ENCODE measurements at regions not wholly inside any gene's neighbourhood (a gene's known extent, or its start where the extent isn't known, plus 50 kb on each side); places are given as distances from the start of the nearest gene placed in this dataset.
A peak's percentile ranks its signal among the peaks of the same experiment; 100 is the strongest.

- 100% methylated on average over 2 of the region's 4 CpGs for WGBS (ENCODE audit: insufficient coverage)
- Histone ChIP-seq H3K9me3 (ENCODE audit: control insufficient read depth, insufficient read depth, low read length) (peaks cover 4% of the 10 kb centered on the region), H3K4me3 (ENCODE audit: low read depth, low read length) (no peak overlapping the region), H3K36me3 (ENCODE audit: control insufficient read depth, insufficient read depth, low read length) (no peaks in the 10 kb centered on the region), H3K27me3 (ENCODE audit: control insufficient read depth, insufficient read depth, low read length) (no peaks in the 10 kb centered on the region), H3K27ac (ENCODE audit: low read depth, low read length) (no peak overlapping the region), H3K4me1 (ENCODE audit: control insufficient read depth, insufficient read depth, low read length) (no peaks in the 10 kb centered on the region)
- DNase-seq (ENCODE audit: low read depth in 4 of 6, low spot score in 6 of 6): no peak
These were observed 1153.5 kb upstream of the TMPRSS15 start for GRCh38 chr21:19557046-19557445.

- Histone ChIP-seq H3K4me1 (ENCODE audit: control insufficient read depth, insufficient read depth, low read length) (no peaks in the 10 kb centered on the region), H3K36me3 (ENCODE audit: control insufficient read depth, insufficient read depth, low read length) (no peaks in the 10 kb centered on the region), H3K27me3 (ENCODE audit: control insufficient read depth, insufficient read depth, low read length) (no peaks in the 10 kb centered on the region), H3K9me3 (ENCODE audit: control insufficient read depth, insufficient read depth, low read length) (peaks cover 4% of the 10 kb centered on the region), H3K4me3 (ENCODE audit: low read depth, low read length) (no peak overlapping the region), H3K27ac (ENCODE audit: low read depth, low read length) (no peak overlapping the region)
- no CpG with 5 or more reads among the region's 4 CpGs for WGBS (ENCODE audit: insufficient coverage)
- DNase-seq (ENCODE audit: low read depth in 4 of 6, low spot score in 6 of 6): no peak
These were observed 1153.9 kb upstream of the TMPRSS15 start for GRCh38 chr21:19557488-19557887.

- H3K9me3 ChIP-seq (ENCODE audit: control insufficient read depth, insufficient read depth, low read length): peaks cover under 1% of the 10 kb centered on the region
- H3K27ac ChIP-seq (ENCODE audit: low read depth, low read length): no peak overlapping the region
- no peaks in the 10 kb centered on the region for H3K4me1 ChIP-seq (ENCODE audit: control insufficient read depth, insufficient read depth, low read length)
- no peak for DNase-seq (ENCODE audit: low read depth in 4 of 6, low spot score in 6 of 6)
- H3K36me3 ChIP-seq (ENCODE audit: control insufficient read depth, insufficient read depth, low read length): no peaks in the 10 kb centered on the region
- H3K4me3 ChIP-seq (ENCODE audit: low read depth, low read length): no peak overlapping the region
- H3K27me3 ChIP-seq (ENCODE audit: control insufficient read depth, insufficient read depth, low read length): no peaks in the 10 kb centered on the region
- WGBS (ENCODE audit: insufficient coverage): no CpG with 5 or more reads among the region's 3 CpGs
These were observed 1162.0 kb upstream of the TMPRSS15 start for GRCh38 chr21:19565587-19565986.

GRCh38 chr21:19566975-19567374 lies 1163.4 kb upstream of the TMPRSS15 start:
- no peak overlapping the region for H3K27ac ChIP-seq (ENCODE audit: low read depth, low read length)
- H3K27me3 ChIP-seq (ENCODE audit: control insufficient read depth, insufficient read depth, low read length): no peaks in the 10 kb centered on the region

GRCh38 chr21:19577381-19577780 lies 1173.8 kb upstream of the TMPRSS15 start:
- no peaks in the 10 kb centered on the region for H3K9me3 ChIP-seq (ENCODE audit: control insufficient read depth, insufficient read depth, low read length)
- no peak overlapping the region for H3K4me3 ChIP-seq (ENCODE audit: low read depth, low read length)
- WGBS (ENCODE audit: insufficient coverage): no CpG with 5 or more reads among the region's 3 CpGs
- H3K27me3 ChIP-seq (ENCODE audit: control insufficient read depth, insufficient read depth, low read length): no peaks in the 10 kb centered on the region
- no peak overlapping the region for H3K27ac ChIP-seq (ENCODE audit: low read depth, low read length)
- DNase-seq (ENCODE audit: low read depth in 4 of 6, low spot score in 6 of 6): no peak
- H3K4me1 ChIP-seq (ENCODE audit: control insufficient read depth, insufficient read depth, low read length): no peaks in the 10 kb centered on the region
- H3K36me3 ChIP-seq (ENCODE audit: control insufficient read depth, insufficient read depth, low read length): no peaks in the 10 kb centered on the region

More at GRCh38 chr21:19566975-19567374, 1163.4 kb upstream of the TMPRSS15 start:
- DNase-seq (ENCODE audit: low read depth in 4 of 6, low spot score in 6 of 6): no peak
- no peaks in the 10 kb centered on the region for H3K36me3 ChIP-seq (ENCODE audit: control insufficient read depth, insufficient read depth, low read length)
- H3K9me3 ChIP-seq (ENCODE audit: control insufficient read depth, insufficient read depth, low read length): no peaks in the 10 kb centered on the region
- H3K4me1 ChIP-seq (ENCODE audit: control insufficient read depth, insufficient read depth, low read length): no peaks in the 10 kb centered on the region
- H3K4me3 ChIP-seq (ENCODE audit: low read depth, low read length): no peak overlapping the region

GRCh38 chr21:19590044-19590443 lies 1186.5 kb upstream of the TMPRSS15 start:
- Histone ChIP-seq H3K27ac (ENCODE audit: low read depth, low read length) (no peak overlapping the region), H3K9me3 (ENCODE audit: control insufficient read depth, insufficient read depth, low read length) (no peaks in the 10 kb centered on the region), H3K36me3 (ENCODE audit: control insufficient read depth, insufficient read depth, low read length) (no peaks in the 10 kb centered on the region), H3K4me3 (ENCODE audit: low read depth, low read length) (no peak overlapping the region), H3K4me1 (ENCODE audit: control insufficient read depth, insufficient read depth, low read length) (no peaks in the 10 kb centered on the region), H3K27me3 (ENCODE audit: control insufficient read depth, insufficient read depth, low read length) (no peaks in the 10 kb centered on the region)
- no peak for DNase-seq (ENCODE audit: low read depth in 4 of 6, low spot score in 6 of 6)

- Histone ChIP-seq H3K4me3 (ENCODE audit: low read depth, low read length) (no peak overlapping the region), H3K4me1 (ENCODE audit: control insufficient read depth, insufficient read depth, low read length) (no peaks in the 10 kb centered on the region), H3K27me3 (ENCODE audit: control insufficient read depth, insufficient read depth, low read length) (no peaks in the 10 kb centered on the region), H3K9me3 (ENCODE audit: control insufficient read depth, insufficient read depth, low read length) (no peaks in the 10 kb centered on the region), H3K36me3 (ENCODE audit: control insufficient read depth, insufficient read depth, low read length) (no peaks in the 10 kb centered on the region), H3K27ac (ENCODE audit: low read depth, low read length) (no peak overlapping the region)
- WGBS (ENCODE audit: insufficient coverage): no CpG with 5 or more reads among the region's 4 CpGs
- no peak for DNase-seq (ENCODE audit: low read depth in 4 of 6, low spot score in 6 of 6)
These were observed 1199.5 kb upstream of the TMPRSS15 start for GRCh38 chr21:19603011-19603593.

- WGBS (ENCODE audit: insufficient coverage): 0% methylated on average over 1 of the region's 4 CpGs
- peak in 3 of 6 donors; percentile 4 to 66 (median 13) for DNase-seq (ENCODE audit: low read depth in 4 of 6, low spot score in 6 of 6)
- no peaks in the 10 kb centered on the region for H3K4me1 ChIP-seq (ENCODE audit: control insufficient read depth, insufficient read depth, low read length)
- no peaks in the 10 kb centered on the region for H3K36me3 ChIP-seq (ENCODE audit: control insufficient read depth, insufficient read depth, low read length)
- H3K27me3 ChIP-seq (ENCODE audit: control insufficient read depth, insufficient read depth, low read length): no peaks in the 10 kb centered on the region
- no peak overlapping the region for H3K4me3 ChIP-seq (ENCODE audit: low read depth, low read length)
- H3K27ac ChIP-seq (ENCODE audit: low read depth, low read length): no peak overlapping the region
- H3K9me3 ChIP-seq (ENCODE audit: control insufficient read depth, insufficient read depth, low read length): no peaks in the 10 kb centered on the region
These were observed 1204.6 kb upstream of the TMPRSS15 start for GRCh38 chr21:19608101-19608621.

- H3K27ac ChIP-seq (ENCODE audit: low read depth, low read length): no peak overlapping the region
- no peaks in the 10 kb centered on the region for H3K4me1 ChIP-seq (ENCODE audit: control insufficient read depth, insufficient read depth, low read length)
- DNase-seq (ENCODE audit: low read depth in 4 of 6, low spot score in 6 of 6): no peak
- H3K27me3 ChIP-seq (ENCODE audit: control insufficient read depth, insufficient read depth, low read length): no peaks in the 10 kb centered on the region
- no peaks in the 10 kb centered on the region for H3K9me3 ChIP-seq (ENCODE audit: control insufficient read depth, insufficient read depth, low read length)
- H3K36me3 ChIP-seq (ENCODE audit: control insufficient read depth, insufficient read depth, low read length): no peaks in the 10 kb centered on the region
- H3K4me3 ChIP-seq (ENCODE audit: low read depth, low read length): no peak overlapping the region
- 100% methylated on average over 1 of the region's 3 CpGs for WGBS (ENCODE audit: insufficient coverage)
These were observed 1206.0 kb upstream of the TMPRSS15 start for GRCh38 chr21:19609611-19610010.

GRCh38 chr21:19621837-19622496 lies 1218.4 kb upstream of the TMPRSS15 start:
- Histone ChIP-seq H3K27me3 (ENCODE audit: control insufficient read depth, insufficient read depth, low read length) (no peaks in the 10 kb centered on the region), H3K4me3 (ENCODE audit: low read depth, low read length) (no peak overlapping the region), H3K36me3 (ENCODE audit: control insufficient read depth, insufficient read depth, low read length) (no peaks in the 10 kb centered on the region), H3K27ac (ENCODE audit: low read depth, low read length) (no peak overlapping the region), H3K4me1 (ENCODE audit: control insufficient read depth, insufficient read depth, low read length) (no peaks in the 10 kb centered on the region), H3K9me3 (ENCODE audit: control insufficient read depth, insufficient read depth, low read length) (no peaks in the 10 kb centered on the region)
- no peak for DNase-seq (ENCODE audit: low read depth in 4 of 6, low spot score in 6 of 6)
- no CpG with 5 or more reads among the region's 2 CpGs for WGBS (ENCODE audit: insufficient coverage)

Data from spinal cord (tissue), 9 donors.